ENCODE measurements at regions not wholly inside any gene's neighbourhood (a gene's known extent, or its start where the extent isn't known, plus 50 kb on each side); places are given as distances from the start of the nearest gene placed in this dataset.

- no peak overlapping the region for H3K4me3 ChIP-seq
- TF ChIP-seq POLR2A (IDR thresholded peaks at IDR 0.05) (no peak), CTCF (IDR thresholded peaks at IDR 0.05 in 8 of 11, conservative IDR thresholded peaks at IDR 0.05 in 3 of 11) (no peak), POLR2AphosphoS5 (IDR thresholded peaks at IDR 0.05) (no peak)
- no peak overlapping the region for H3K27ac ChIP-seq
- no peaks in the 10 kb centered on the region for H3K4me1 ChIP-seq
- no peaks in the 10 kb centered on the region for H3K9me3 ChIP-seq
- DNase-seq = no peak
- 84 to 96% (median 94%) methylated on average over 3 of the region's 3 CpGs for WGBS, 5 donors
- intact Hi-C loops (cut with DNase I; ENCODE audit: low total_unique reads) = no loop called here
- H3K27me3 ChIP-seq (replicated peaks in 1 of 7) = no peaks in the 10 kb centered on the region
- no peaks in the 10 kb centered on the region for H3K36me3 ChIP-seq
Measured at GRCh38 chr3:159522276-159522675, 466.4 kb upstream of the IL12A start.

GRCh38 chr3:159528251-159528895, 460.3 kb upstream of the IL12A start:
- H3K9me3 ChIP-seq = no peaks in the 10 kb centered on the region
- H3K4me3 ChIP-seq = no peak overlapping the region
- TF ChIP-seq CTCF (IDR thresholded peaks at IDR 0.05 in 8 of 11, conservative IDR thresholded peaks at IDR 0.05 in 3 of 11) = no peak
- no peak for TF ChIP-seq POLR2AphosphoS5 (IDR thresholded peaks at IDR 0.05)
- no peak for TF ChIP-seq POLR2A (IDR thresholded peaks at IDR 0.05)
- intact Hi-C loops (cut with DNase I; ENCODE audit: low total_unique reads) = no loop called here
- no peaks in the 10 kb centered on the region for H3K36me3 ChIP-seq
- WGBS, 5 donors = 73 to 85% (median 83%) methylated on average over 9 of the region's 9 CpGs
- no peaks in the 10 kb centered on the region for H3K4me1 ChIP-seq
- no peaks in the 10 kb centered on the region for H3K27me3 ChIP-seq (replicated peaks in 1 of 7)
- DNase-seq = no peak
- no peak overlapping the region for H3K27ac ChIP-seq

GRCh38 chr3:159532577-159532976, 456.1 kb upstream of the IL12A start:
- TF ChIP-seq POLR2A (IDR thresholded peaks at IDR 0.05) (no peak), POLR2AphosphoS5 (IDR thresholded peaks at IDR 0.05) (no peak), CTCF (IDR thresholded peaks at IDR 0.05 in 8 of 11, conservative IDR thresholded peaks at IDR 0.05 in 3 of 11) (no peak)
- Histone ChIP-seq H3K27me3 (replicated peaks in 1 of 7) (no peaks in the 10 kb centered on the region), H3K36me3 (no peaks in the 10 kb centered on the region), H3K9me3 (no peaks in the 10 kb centered on the region), H3K27ac (no peak overlapping the region), H3K4me1 (no peaks in the 10 kb centered on the region), H3K4me3 (no peak overlapping the region)
- no peak for DNase-seq
- intact Hi-C loops (cut with DNase I; ENCODE audit: low total_unique reads) = no loop called here

GRCh38 chr3:159534496-159534895, 454.1 kb upstream of the IL12A start:
- no peaks in the 10 kb centered on the region for H3K27me3 ChIP-seq (replicated peaks in 1 of 7)
- no peaks in the 10 kb centered on the region for H3K36me3 ChIP-seq
- no peak overlapping the region for H3K4me3 ChIP-seq
- H3K27ac ChIP-seq = no peak overlapping the region
- WGBS, 5 donors = 47 to 51% (median 49%) methylated on average over 3 of the region's 3 CpGs
- H3K9me3 ChIP-seq = no peaks in the 10 kb centered on the region
- no peaks in the 10 kb centered on the region for H3K4me1 ChIP-seq
- no peak for TF ChIP-seq CTCF (IDR thresholded peaks at IDR 0.05 in 8 of 11, conservative IDR thresholded peaks at IDR 0.05 in 3 of 11)
- TF ChIP-seq POLR2AphosphoS5 (IDR thresholded peaks at IDR 0.05) = no peak
- TF ChIP-seq POLR2A (IDR thresholded peaks at IDR 0.05) = no peak
- intact Hi-C loops (cut with DNase I; ENCODE audit: low total_unique reads) = no loop called here
- no peak for DNase-seq

Data from spleen (tissue), 11 donors.